Activated naive CD8-positive, alpha-beta T cell treated with anti-CD3 and anti-CD28 coated beads, Interleukin-2, amount 10 ng/mL, durations not matched to agents 7 days and 5 days (primary cell): ENCODE measurements at regions not wholly inside any gene's neighbourhood (a gene's known extent, or its start where the extent isn't known, plus 50 kb on each side); places are given as distances from the start of the nearest gene placed in this dataset.
A peak's percentile ranks its signal among the peaks of the same experiment; 100 is the strongest.

ENCODE experiments used
- ATAC-seq: fragments of 150-1000 bp; cut with Tn5 transposase; one replicate; pipeline ENCODE4 v1.10.0; 2021; ENCODE audit warnings: low read depth, moderate library complexity
- POLR2A ChIA-PET: fragments of 350-600 bp; sonication (Branson Sonifier 250); formaldehyde crosslinking; loops from one replicate; lab custom pipeline; 2021; ENCODE audit warnings: antibody characterized with exemption; lab: Charles Lee
- DNase-seq: peaks from one replicate; pipeline ENCODE4 v3.0.0; 2021
- H3K27ac Mint-ChIP-seq: one replicate; pipeline ENCODE4 v1.8.0; 2022; ENCODE audit warnings: mild to moderate bottlenecking, mixed read lengths
- H3K27me3 Mint-ChIP-seq: one replicate; pipeline ENCODE4 v1.8.0; 2022; ENCODE audit warnings: mild to moderate bottlenecking, moderate library complexity, mixed read lengths
- H3K36me3 Mint-ChIP-seq: one replicate; pipeline ENCODE4 v1.8.0; 2021; ENCODE audit warnings: mild to moderate bottlenecking, mixed read lengths
- H3K4me1 Mint-ChIP-seq: one replicate; pipeline ENCODE4 v1.8.0; 2021; ENCODE audit warnings: mixed read lengths
- H3K4me3 Mint-ChIP-seq: one replicate; pipeline ENCODE4 v1.8.0; 2022; ENCODE audit warnings: mild to moderate bottlenecking, moderate library complexity, mixed read lengths
- H3K9me3 Mint-ChIP-seq: one replicate; pipeline ENCODE4 v1.8.0; 2021; ENCODE audit warnings: mixed read lengths

DNA sequence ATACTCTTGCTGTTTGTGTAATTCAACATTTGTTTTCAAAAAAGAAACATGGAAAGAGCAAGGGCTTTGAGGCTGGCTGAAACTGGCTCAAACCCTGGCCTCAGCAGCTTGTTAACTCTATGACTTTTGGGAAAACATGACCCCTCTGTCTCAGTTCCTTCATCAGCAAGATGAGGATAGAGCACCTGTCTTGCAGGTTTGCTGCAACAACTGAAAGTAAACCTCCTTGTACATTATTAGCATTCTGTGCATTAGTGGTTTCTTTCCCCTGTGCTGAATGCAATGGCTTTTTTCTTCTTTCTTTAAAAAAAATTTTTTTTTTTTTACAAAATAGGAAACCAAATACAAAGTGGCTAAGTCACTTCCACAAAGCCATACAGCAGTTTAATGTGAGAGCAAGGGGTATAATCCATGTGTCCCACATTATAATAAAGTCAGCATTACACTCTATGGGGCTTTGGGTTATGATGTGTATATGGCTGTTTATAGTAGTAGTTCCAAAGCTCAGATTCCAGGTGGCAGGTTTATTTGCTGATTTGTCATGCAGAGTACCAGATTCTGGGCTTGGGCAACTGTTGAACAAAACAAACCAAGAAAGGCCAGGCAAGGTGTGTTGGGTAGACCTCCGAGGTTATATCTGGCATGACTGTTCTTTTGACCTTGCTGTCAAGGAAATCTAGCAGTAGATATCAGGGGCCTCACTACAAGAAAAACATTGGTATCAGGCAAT lies 194.5 kb upstream of the CNOT2 start:
- H3K27ac Mint-ChIP-seq, result no peak overlapping the region

DNA sequence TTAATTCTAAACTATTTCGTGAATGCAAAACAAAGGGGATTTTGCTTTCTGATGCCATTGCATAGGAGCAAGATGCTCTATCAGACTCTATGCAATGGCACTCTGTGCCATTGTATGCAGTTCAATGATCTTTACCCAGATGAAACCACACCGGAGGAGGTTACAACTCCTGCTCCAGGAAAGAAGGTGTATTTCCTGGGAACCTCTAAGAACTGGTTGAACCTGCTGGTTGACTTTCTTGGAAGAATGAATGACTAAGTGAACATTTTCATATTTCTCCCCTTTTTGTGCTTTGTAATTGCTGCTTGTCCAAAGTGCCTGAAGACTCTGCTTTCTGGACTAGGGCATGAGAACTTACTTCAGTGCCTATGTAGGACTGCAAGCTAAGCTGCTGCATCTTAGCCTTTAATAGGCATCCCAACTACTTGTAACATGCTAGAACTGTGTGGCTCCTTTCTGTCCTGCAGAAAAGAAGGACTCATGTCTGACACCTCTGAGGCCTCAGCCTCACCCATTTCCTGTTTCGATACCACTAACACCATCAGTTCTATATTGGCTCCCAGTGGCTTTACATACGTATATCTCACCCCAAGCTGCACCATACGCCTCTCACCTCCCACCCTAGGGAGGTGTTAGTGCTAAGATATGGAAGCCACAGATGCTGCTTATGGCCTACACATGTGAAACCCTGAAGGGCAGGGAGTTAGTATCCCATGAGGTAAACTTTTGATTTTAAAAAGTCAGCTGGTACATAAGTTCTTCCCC lies 193.5 kb upstream of the CNOT2 start:
- Mint-ChIP-seq H3K9me3 (no peaks in the 10 kb centered on the region), H3K27me3 (peaks cover 16% of the 10 kb centered on the region), H3K4me1 (peaks cover 8% of the 10 kb centered on the region), H3K27ac (no peak overlapping the region), H3K36me3 (no peaks in the 10 kb centered on the region), H3K4me3 (no peak overlapping the region)
- POLR2A ChIA-PET, result no interaction called here
- DNase-seq, result no peak
- ATAC-seq, result peak; percentile 58

More for the DNA sequence above, 194.5 kb upstream of the CNOT2 start:
- no peak for ATAC-seq
- no peak overlapping the region for H3K4me3 Mint-ChIP-seq
- H3K27me3 Mint-ChIP-seq, result peaks cover 13% of the 10 kb centered on the region
- POLR2A ChIA-PET, result no interaction called here
- no peaks in the 10 kb centered on the region for H3K9me3 Mint-ChIP-seq
- H3K4me1 Mint-ChIP-seq, result peaks cover 8% of the 10 kb centered on the region
- DNase-seq, result no peak
- no peaks in the 10 kb centered on the region for H3K36me3 Mint-ChIP-seq

- POLR2A ChIA-PET, result no interaction called here
- H3K36me3 Mint-ChIP-seq, result no peaks in the 10 kb centered on the region
- H3K9me3 Mint-ChIP-seq, result no peaks in the 10 kb centered on the region
- no peak for DNase-seq
- peaks cover 4% of the 10 kb centered on the region for H3K27me3 Mint-ChIP-seq
- H3K4me1 Mint-ChIP-seq, result peaks cover 8% of the 10 kb centered on the region
- H3K4me3 Mint-ChIP-seq, result no peak overlapping the region
- no peak for ATAC-seq
- no peak overlapping the region for H3K27ac Mint-ChIP-seq
These were observed 190.8 kb upstream of the CNOT2 start for GRCh38 chr12:70052476-70052875.

- peaks cover 8% of the 10 kb centered on the region for H3K4me1 Mint-ChIP-seq
- H3K36me3 Mint-ChIP-seq, result no peaks in the 10 kb centered on the region
- no peak overlapping the region for H3K27ac Mint-ChIP-seq
- POLR2A ChIA-PET, result no interaction called here
- H3K9me3 Mint-ChIP-seq, result no peaks in the 10 kb centered on the region
- no peak for DNase-seq
- peaks cover 4% of the 10 kb centered on the region for H3K27me3 Mint-ChIP-seq
- H3K4me3 Mint-ChIP-seq, result no peak overlapping the region
- no peak for ATAC-seq
These were observed 190.2 kb upstream of the CNOT2 start for GRCh38 chr12:70052931-70053497.

GRCh38 chr12:70059373-70059772 lies 183.9 kb upstream of the CNOT2 start:
- peaks cover 6% of the 10 kb centered on the region for H3K27me3 Mint-ChIP-seq
- no peak for DNase-seq
- POLR2A ChIA-PET, result no interaction called here
- H3K4me3 Mint-ChIP-seq, result no peak overlapping the region
- no peak overlapping the region for H3K27ac Mint-ChIP-seq
- H3K9me3 Mint-ChIP-seq, result no peaks in the 10 kb centered on the region
- no peaks in the 10 kb centered on the region for H3K4me1 Mint-ChIP-seq
- H3K36me3 Mint-ChIP-seq, result no peaks in the 10 kb centered on the region
- ATAC-seq, result no peak

DNA sequence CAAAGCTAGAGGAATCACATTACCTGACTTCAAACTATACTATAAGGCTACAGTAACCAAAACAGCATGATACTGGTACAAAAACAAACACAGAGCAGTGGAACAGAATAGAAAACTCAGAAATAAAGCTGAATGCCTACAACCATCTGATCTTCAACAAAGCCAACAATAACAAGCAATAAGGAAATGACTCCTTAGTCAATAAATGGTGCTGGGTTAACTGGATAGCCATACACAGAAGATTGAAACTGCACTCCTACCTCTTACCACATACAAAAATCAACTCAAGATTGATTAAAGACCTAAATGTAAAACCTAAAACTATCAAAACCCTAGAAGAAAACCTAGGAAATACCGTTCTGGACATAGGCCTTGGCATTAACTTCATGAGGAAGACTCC lies 182.6 kb upstream of the CNOT2 start:
- H3K36me3 Mint-ChIP-seq, result no peaks in the 10 kb centered on the region
- H3K4me3 Mint-ChIP-seq, result no peak overlapping the region
- DNase-seq (no peak), ATAC-seq (no peak)
- peaks cover 4% of the 10 kb centered on the region for H3K27me3 Mint-ChIP-seq
- H3K4me1 Mint-ChIP-seq, result no peaks in the 10 kb centered on the region
- H3K27ac Mint-ChIP-seq, result no peak overlapping the region
- POLR2A ChIA-PET, result no interaction called here
- H3K9me3 Mint-ChIP-seq, result no peaks in the 10 kb centered on the region

GRCh38 chr12:70068743-70069142 lies 174.5 kb upstream of the CNOT2 start:
- POLR2A ChIA-PET, result no interaction called here
- no peaks in the 10 kb centered on the region for H3K9me3 Mint-ChIP-seq
- no peaks in the 10 kb centered on the region for H3K4me1 Mint-ChIP-seq
- no peak overlapping the region for H3K4me3 Mint-ChIP-seq
- H3K36me3 Mint-ChIP-seq, result no peaks in the 10 kb centered on the region
- DNase-seq (no peak), ATAC-seq (no peak)
- H3K27ac Mint-ChIP-seq, result no peak overlapping the region
- H3K27me3 Mint-ChIP-seq, result peaks cover 3% of the 10 kb centered on the region

- Mint-ChIP-seq H3K27me3 (peaks cover 3% of the 10 kb centered on the region), H3K27ac (no peak overlapping the region), H3K4me3 (no peak overlapping the region), H3K36me3 (no peaks in the 10 kb centered on the region), H3K9me3 (peaks cover 2% of the 10 kb centered on the region), H3K4me1 (peaks cover 3% of the 10 kb centered on the region)
- DNase-seq (no peak), ATAC-seq (no peak)
- POLR2A ChIA-PET, result no interaction called here
These were observed 173.8 kb upstream of the CNOT2 start for GRCh38 chr12:70069221-70070105.

DNA sequence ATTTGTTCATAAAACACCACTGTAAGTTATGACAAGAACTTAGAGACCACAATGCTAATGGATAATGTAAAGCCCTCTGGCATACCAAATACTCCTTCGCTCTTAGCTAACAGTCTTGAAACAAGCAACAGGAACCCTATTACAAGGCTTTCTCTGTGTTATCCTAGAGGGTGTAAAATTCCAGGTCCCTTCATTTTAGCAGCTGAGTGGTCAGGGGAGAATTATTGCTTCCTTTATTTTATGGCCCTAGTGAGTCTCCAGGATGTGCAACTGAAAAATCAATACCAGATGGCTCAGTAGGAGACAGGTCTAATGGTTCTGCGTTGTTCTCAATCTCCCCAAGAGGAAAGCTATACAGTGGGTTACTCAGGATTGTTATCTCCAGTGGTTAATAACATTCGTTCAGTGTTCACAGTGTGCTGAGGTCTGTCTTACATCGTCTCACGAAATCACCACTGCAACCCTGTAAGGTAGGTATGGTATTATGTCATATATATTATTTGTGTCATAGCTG lies 172.7 kb upstream of the CNOT2 start:
- ATAC-seq, result no peak
- Mint-ChIP-seq H3K9me3 (peaks cover 2% of the 10 kb centered on the region), H3K4me1 (peaks cover 5% of the 10 kb centered on the region), H3K4me3 (no peak overlapping the region), H3K27me3 (peaks cover 3% of the 10 kb centered on the region), H3K27ac (no peak overlapping the region), H3K36me3 (no peaks in the 10 kb centered on the region)
- POLR2A ChIA-PET, result no interaction called here
- no peak for DNase-seq

DNA sequence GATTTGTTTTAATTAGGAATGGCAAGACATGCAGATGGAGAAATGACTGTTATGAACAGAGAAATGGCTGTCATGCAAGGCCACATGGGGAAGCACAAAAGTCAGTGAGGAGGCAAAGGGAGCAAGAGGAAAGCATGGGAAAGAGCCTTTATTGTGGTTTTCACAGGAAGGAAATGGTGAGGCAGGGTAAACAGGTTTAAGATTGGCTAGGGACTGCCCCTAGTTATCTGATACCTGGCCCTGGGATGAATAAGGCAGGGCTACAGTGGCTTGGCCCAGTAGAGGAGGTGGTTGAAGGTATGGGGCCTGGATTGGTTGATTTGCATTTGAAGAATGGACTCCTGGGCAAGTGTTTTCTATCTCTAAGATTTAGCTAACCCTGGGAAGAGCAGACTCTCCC lies 168.7 kb upstream of the CNOT2 start:
- POLR2A ChIA-PET, result no interaction called here
- ATAC-seq (no peak), DNase-seq (no peak)
- no peaks in the 10 kb centered on the region for H3K36me3 Mint-ChIP-seq
- H3K27ac Mint-ChIP-seq, result no peak overlapping the region
- peaks cover 5% of the 10 kb centered on the region for H3K4me1 Mint-ChIP-seq
- peaks cover 3% of the 10 kb centered on the region for H3K27me3 Mint-ChIP-seq
- peaks cover 3% of the 10 kb centered on the region for H3K9me3 Mint-ChIP-seq
- no peak overlapping the region for H3K4me3 Mint-ChIP-seq

DNA sequence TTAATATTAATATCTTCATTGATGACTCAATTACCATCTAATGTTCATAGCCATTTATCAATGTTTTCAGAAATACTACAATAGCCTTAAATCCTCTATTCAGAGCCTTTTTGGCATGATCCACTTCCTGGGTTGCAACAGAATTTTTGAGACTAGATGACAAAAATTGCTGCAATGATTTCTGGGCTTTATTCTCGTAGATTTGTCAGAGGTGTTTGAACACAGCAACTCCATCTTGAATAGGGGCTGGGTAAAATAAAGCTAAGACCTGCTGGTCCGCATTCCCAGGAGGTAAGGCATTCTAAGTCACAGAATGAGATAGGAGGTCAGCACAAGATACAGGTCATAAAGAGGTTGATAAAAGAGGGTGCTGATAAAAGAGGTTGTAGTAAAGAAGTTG lies 165.8 kb upstream of the CNOT2 start:
- POLR2A ChIA-PET, result no interaction called here
- Mint-ChIP-seq H3K27ac (no peak overlapping the region), H3K4me3 (no peak overlapping the region), H3K27me3 (peaks cover 4% of the 10 kb centered on the region), H3K4me1 (peaks cover 5% of the 10 kb centered on the region), H3K36me3 (no peaks in the 10 kb centered on the region), H3K9me3 (peaks cover 3% of the 10 kb centered on the region)
- DNase-seq (no peak), ATAC-seq (no peak)

- Mint-ChIP-seq H3K27ac (no peak overlapping the region), H3K27me3 (peaks cover 4% of the 10 kb centered on the region), H3K4me3 (no peak overlapping the region), H3K4me1 (peaks cover 5% of the 10 kb centered on the region), H3K36me3 (no peaks in the 10 kb centered on the region), H3K9me3 (peaks cover 6% of the 10 kb centered on the region)
- no peak for ATAC-seq
- POLR2A ChIA-PET, result no interaction called here
- DNase-seq, result no peak
These were observed 165.1 kb upstream of the CNOT2 start for GRCh38 chr12:70078161-70078560.

- Mint-ChIP-seq H3K4me3 (no peak overlapping the region), H3K36me3 (no peaks in the 10 kb centered on the region), H3K27ac (no peak overlapping the region), H3K9me3 (peaks cover 4% of the 10 kb centered on the region), H3K4me1 (no peaks in the 10 kb centered on the region), H3K27me3 (peaks cover 4% of the 10 kb centered on the region)
- ATAC-seq (no peak), DNase-seq (no peak)
- POLR2A ChIA-PET, result no interaction called here
These were observed 162.7 kb upstream of the CNOT2 start for GRCh38 chr12:70080566-70080965.
